ENCODE measurements at regions not wholly inside any gene's neighbourhood (a gene's known extent, or its start where the extent isn't known, plus 50 kb on each side); places are given as distances from the start of the nearest gene placed in this dataset.
"Not testable (repeated sequence)": the region's sequence is repeated elsewhere in the genome, so short reads cannot be mapped to it uniquely, and the experiment has no call there.

GRCh38 chr12:126248871-126249403 is 1183.7 kb downstream of the AACS start:
- DNase-seq (ENCODE audit: low spot score in 2 of 2), result no peak
- H3K4me1 Mint-ChIP-seq, result no peaks in the 10 kb centered on the region
- no peaks in the 10 kb centered on the region for H3K36me3 Mint-ChIP-seq (ENCODE audit: insufficient read depth)
- no peak for ATAC-seq (replicated peaks; ENCODE audit: extremely low read depth, poor library complexity, severe bottlenecking)
- no peak overlapping the region for H3K27ac Mint-ChIP-seq (ENCODE audit: low read depth)
- peaks cover 5% of the 10 kb centered on the region for H3K9me3 Mint-ChIP-seq
- no peak overlapping the region for H3K4me3 Mint-ChIP-seq
- H3K27me3 Mint-ChIP-seq, result no peaks in the 10 kb centered on the region

DNA sequence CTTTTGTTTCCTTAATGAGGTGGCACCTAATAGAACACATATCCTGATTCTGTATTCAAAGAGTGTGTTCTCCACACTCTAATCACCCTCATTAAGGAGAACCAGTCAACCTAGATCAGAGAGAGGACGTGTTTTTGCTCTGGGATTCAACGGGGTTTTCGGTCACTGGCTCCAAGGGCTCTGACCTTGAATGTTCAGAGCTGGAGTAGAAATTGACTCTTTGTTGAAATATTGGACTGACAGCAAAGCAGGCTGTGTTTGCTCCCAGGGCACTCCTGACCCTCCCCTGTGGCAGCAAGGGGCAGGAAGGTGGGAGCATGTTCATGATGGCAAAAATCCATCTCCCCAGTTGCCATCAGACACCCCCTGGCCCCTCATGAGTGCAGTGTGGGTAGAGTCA is 1193.0 kb downstream of the AACS start:
- no peak for DNase-seq (ENCODE audit: low spot score in 2 of 2)
- no peaks in the 10 kb centered on the region for H3K4me1 Mint-ChIP-seq
- no peaks in the 10 kb centered on the region for H3K36me3 Mint-ChIP-seq (ENCODE audit: insufficient read depth)
- no peak overlapping the region for H3K27ac Mint-ChIP-seq (ENCODE audit: low read depth)
- no peaks in the 10 kb centered on the region for H3K27me3 Mint-ChIP-seq
- ATAC-seq (replicated peaks; ENCODE audit: extremely low read depth, poor library complexity, severe bottlenecking), result no peak
- H3K4me3 Mint-ChIP-seq, result no peak overlapping the region
- no peaks in the 10 kb centered on the region for H3K9me3 Mint-ChIP-seq

DNA sequence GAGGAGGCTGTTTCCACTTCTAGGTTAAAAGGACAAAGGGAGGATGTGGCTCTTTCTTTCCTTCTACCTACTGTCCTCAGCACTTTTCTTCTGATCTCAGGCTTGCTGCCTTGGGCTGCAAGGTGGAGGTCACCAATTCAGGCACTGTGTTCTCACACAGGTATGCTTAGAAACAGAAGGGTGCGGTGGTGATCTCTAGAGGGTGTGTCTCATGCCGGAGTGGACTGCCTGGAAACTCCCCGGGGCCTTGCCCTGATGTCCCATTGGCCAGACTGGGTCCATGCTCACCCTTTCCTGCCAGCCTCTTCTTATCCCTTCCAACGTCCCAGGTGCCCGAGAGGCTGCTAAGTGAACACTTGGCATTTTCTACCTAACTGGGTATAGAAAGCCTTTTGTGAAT is 1197.6 kb downstream of the AACS start:
- peaks cover 6% of the 10 kb centered on the region for H3K9me3 Mint-ChIP-seq
- no peak overlapping the region for H3K4me3 Mint-ChIP-seq
- no peaks in the 10 kb centered on the region for H3K4me1 Mint-ChIP-seq
- H3K27me3 Mint-ChIP-seq, result no peaks in the 10 kb centered on the region
- DNase-seq (ENCODE audit: low spot score in 2 of 2) (no peak), ATAC-seq (replicated peaks; ENCODE audit: extremely low read depth, poor library complexity, severe bottlenecking) (no peak)
- H3K36me3 Mint-ChIP-seq (ENCODE audit: insufficient read depth), result no peaks in the 10 kb centered on the region
- no peak overlapping the region for H3K27ac Mint-ChIP-seq (ENCODE audit: low read depth)

DNA sequence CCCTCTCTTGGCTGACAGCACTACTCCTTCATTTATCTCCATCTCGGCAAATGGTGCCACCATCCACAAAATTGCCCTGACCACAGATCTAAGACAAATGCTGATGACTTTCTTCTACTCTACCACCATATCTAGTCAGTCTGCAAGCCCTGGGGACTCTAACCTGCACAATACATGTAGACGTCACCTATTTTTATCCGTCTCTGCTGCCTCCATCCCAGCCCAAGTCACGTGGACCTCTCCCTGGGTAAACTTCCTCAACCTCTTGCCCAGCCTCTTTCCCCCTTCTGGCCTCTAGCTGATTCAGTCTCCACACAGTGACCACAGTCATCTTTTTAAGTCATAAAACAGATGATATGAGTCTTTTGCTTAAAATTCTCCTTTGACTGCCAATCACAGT is 1203.0 kb downstream of the AACS start:
- Mint-ChIP-seq H3K27ac (ENCODE audit: low read depth) (no peak overlapping the region), H3K36me3 (ENCODE audit: insufficient read depth) (no peaks in the 10 kb centered on the region), H3K27me3 (no peaks in the 10 kb centered on the region), H3K4me1 (no peaks in the 10 kb centered on the region), H3K4me3 (no peak overlapping the region), H3K9me3 (peaks cover 14% of the 10 kb centered on the region)
- ATAC-seq (replicated peaks; ENCODE audit: extremely low read depth, poor library complexity, severe bottlenecking) (no peak), DNase-seq (ENCODE audit: low spot score in 2 of 2) (no peak)

GRCh38 chr12:126271159-126271558 is 1205.9 kb downstream of the AACS start:
- no peaks in the 10 kb centered on the region for H3K27me3 Mint-ChIP-seq
- peaks cover 17% of the 10 kb centered on the region for H3K9me3 Mint-ChIP-seq
- H3K4me3 Mint-ChIP-seq, result no peak overlapping the region
- ATAC-seq (replicated peaks; ENCODE audit: extremely low read depth, poor library complexity, severe bottlenecking), result no peak
- H3K36me3 Mint-ChIP-seq (ENCODE audit: insufficient read depth), result no peaks in the 10 kb centered on the region
- DNase-seq (ENCODE audit: low spot score in 2 of 2), result no peak
- H3K27ac Mint-ChIP-seq (ENCODE audit: low read depth), result no peak overlapping the region
- no peaks in the 10 kb centered on the region for H3K4me1 Mint-ChIP-seq

- H3K27ac Mint-ChIP-seq (ENCODE audit: low read depth), result no peak overlapping the region
- no peaks in the 10 kb centered on the region for H3K4me1 Mint-ChIP-seq
- H3K36me3 Mint-ChIP-seq (ENCODE audit: insufficient read depth), result no peaks in the 10 kb centered on the region
- ATAC-seq (replicated peaks; ENCODE audit: extremely low read depth, poor library complexity, severe bottlenecking) (no peak), DNase-seq (ENCODE audit: low spot score in 2 of 2) (no peak)
- peaks cover 21% of the 10 kb centered on the region for H3K9me3 Mint-ChIP-seq
- no peak overlapping the region for H3K4me3 Mint-ChIP-seq
- H3K27me3 Mint-ChIP-seq, result no peaks in the 10 kb centered on the region
Measured at GRCh38 chr12:126282691-126283090, 1217.5 kb downstream of the AACS start.

DNA sequence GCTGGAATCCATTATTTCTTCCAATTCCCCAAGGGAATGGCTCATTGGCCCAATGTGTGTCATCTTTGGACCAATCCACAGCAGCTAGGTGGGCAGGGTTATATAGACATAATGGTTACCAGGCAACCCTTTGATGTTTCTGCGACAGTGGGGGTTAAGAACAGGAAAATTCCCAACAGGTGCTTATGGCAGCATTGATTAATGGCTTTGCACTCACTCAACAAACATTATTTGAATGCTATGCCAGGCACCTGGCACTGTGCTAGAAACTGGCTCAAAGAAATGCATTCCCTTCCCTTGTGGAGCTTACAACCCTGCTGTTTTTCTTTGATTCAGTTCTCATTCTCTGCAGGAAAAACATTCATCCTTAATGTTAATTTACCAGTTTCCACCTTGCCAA is 1221.0 kb downstream of the AACS start:
- Mint-ChIP-seq H3K27me3 (no peaks in the 10 kb centered on the region), H3K9me3 (peaks cover 10% of the 10 kb centered on the region), H3K4me3 (no peak overlapping the region), H3K27ac (ENCODE audit: low read depth) (no peak overlapping the region), H3K36me3 (ENCODE audit: insufficient read depth) (no peaks in the 10 kb centered on the region), H3K4me1 (no peaks in the 10 kb centered on the region)
- DNase-seq (ENCODE audit: low spot score in 2 of 2) (no peak), ATAC-seq (replicated peaks; ENCODE audit: extremely low read depth, poor library complexity, severe bottlenecking) (no peak)

- peaks cover 12% of the 10 kb centered on the region for H3K9me3 Mint-ChIP-seq
- H3K4me1 Mint-ChIP-seq, result no peaks in the 10 kb centered on the region
- no peak overlapping the region for H3K27ac Mint-ChIP-seq (ENCODE audit: low read depth)
- H3K36me3 Mint-ChIP-seq (ENCODE audit: insufficient read depth), result no peaks in the 10 kb centered on the region
- ATAC-seq (replicated peaks; ENCODE audit: extremely low read depth, poor library complexity, severe bottlenecking) (no peak), DNase-seq (ENCODE audit: low spot score in 2 of 2) (no peak)
- H3K27me3 Mint-ChIP-seq, result no peaks in the 10 kb centered on the region
- no peak overlapping the region for H3K4me3 Mint-ChIP-seq
Measured at GRCh38 chr12:126290456-126290855, 1225.2 kb downstream of the AACS start.

DNA sequence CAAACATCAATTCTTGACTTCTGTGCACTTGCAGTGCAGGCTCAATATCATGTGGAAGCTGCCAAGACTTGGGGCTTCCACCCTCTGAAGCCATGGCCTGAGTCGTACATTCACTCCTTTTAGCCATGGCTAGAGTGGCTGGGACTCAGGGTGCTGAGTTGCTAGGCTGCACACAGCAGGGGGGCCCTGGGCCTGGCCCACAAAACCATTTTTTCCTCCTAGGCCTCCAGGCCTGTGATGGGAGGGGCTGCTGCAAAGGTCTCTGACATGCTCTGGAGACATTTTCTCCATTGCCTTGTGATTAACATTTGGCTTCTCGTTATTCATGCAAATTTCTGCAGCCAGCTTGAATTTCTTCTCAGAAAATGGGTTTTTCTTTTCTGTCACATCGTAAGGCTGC is 1226.8 kb downstream of the AACS start:
- not testable (repeated sequence) for H3K4me3 Mint-ChIP-seq; H3K4me1 Mint-ChIP-seq; DNase-seq (ENCODE audit: low spot score in 2 of 2); H3K27me3 Mint-ChIP-seq; H3K27ac Mint-ChIP-seq (ENCODE audit: low read depth); ATAC-seq (replicated peaks; ENCODE audit: extremely low read depth, poor library complexity, severe bottlenecking); H3K36me3 Mint-ChIP-seq (ENCODE audit: insufficient read depth)
- peaks cover 11% of the 10 kb centered on the region for H3K9me3 Mint-ChIP-seq

DNA sequence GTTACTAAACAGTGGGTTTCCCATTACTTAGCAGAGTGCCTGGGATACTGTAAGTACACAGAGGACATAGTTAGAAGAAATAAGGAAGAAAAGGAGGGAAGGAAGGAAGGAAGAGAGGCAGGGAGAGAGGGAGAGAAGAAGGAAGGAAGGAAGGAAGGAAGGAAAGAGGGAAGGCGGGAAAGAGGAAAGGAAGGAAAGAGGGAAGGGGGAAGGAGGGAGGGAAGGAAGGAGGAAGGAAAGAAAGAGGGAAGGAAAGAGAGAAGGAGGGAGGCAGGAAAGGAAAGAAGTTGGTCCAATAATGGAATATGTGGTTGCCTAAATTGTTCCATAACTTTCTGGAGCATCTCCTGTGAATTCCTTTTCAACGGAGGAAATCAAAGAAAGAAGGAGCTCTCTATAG is 1230.4 kb downstream of the AACS start:
- Mint-ChIP-seq H3K27me3 (no peaks in the 10 kb centered on the region), H3K4me1 (no peaks in the 10 kb centered on the region), H3K27ac (ENCODE audit: low read depth) (no peak overlapping the region), H3K4me3 (no peak overlapping the region), H3K9me3 (peaks cover 11% of the 10 kb centered on the region), H3K36me3 (ENCODE audit: insufficient read depth) (peaks cover 2% of the 10 kb centered on the region)
- ATAC-seq (replicated peaks; ENCODE audit: extremely low read depth, poor library complexity, severe bottlenecking), result no peak
- no peak for DNase-seq (ENCODE audit: low spot score in 2 of 2)

DNA sequence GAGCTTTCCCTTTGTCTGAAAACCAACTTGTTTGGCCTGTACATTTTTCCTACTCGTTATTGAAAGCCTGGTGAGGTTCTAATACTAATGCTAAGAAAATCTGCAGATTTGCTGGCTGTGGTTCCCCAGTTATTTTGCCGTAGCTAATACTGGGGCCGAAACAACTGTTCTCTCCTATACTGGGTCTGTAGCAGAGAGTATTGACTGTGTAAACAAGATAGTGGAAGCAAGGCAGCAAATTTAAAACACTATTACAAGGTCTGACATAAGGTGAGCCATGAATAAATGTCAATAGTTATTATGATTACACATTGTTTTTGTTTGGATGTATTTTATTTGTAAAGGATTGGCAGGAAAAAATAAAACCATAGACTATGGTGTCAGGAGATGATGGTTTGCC is 1244.0 kb downstream of the AACS start:
- no peaks in the 10 kb centered on the region for H3K36me3 Mint-ChIP-seq (ENCODE audit: insufficient read depth)

DNA sequence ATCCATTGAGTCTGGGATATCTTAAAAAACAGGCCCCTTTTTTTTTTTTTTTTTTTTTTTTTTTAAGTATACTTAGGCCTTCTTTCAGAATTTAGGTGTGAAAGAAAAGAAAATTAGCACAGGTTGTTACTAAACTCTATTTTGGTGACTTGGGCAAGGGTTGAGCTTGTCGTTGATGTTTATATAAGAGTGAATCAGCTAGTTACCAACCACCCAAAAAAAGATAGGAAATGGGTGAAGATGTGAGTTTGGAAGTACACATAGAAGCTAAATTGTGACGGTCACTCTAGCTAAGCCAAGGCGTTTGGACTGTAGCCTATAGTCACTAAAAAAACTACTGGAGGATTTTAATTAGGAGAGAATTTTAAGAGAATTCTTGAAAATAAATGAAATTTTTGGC is 1247.2 kb downstream of the AACS start:
- Mint-ChIP-seq H3K4me1 (no peaks in the 10 kb centered on the region), H3K27ac (ENCODE audit: low read depth) (no peak overlapping the region), H3K9me3 (peaks cover 14% of the 10 kb centered on the region)

More for the DNA sequence above, 1244.0 kb downstream of the AACS start:
- DNase-seq (ENCODE audit: low spot score in 2 of 2), result no peak
- no peaks in the 10 kb centered on the region for H3K4me1 Mint-ChIP-seq
- H3K27me3 Mint-ChIP-seq, result no peaks in the 10 kb centered on the region
- no peak overlapping the region for H3K27ac Mint-ChIP-seq (ENCODE audit: low read depth)
- no peak overlapping the region for H3K4me3 Mint-ChIP-seq
- ATAC-seq (replicated peaks; ENCODE audit: extremely low read depth, poor library complexity, severe bottlenecking), result no peak
- peaks cover 9% of the 10 kb centered on the region for H3K9me3 Mint-ChIP-seq

DNA sequence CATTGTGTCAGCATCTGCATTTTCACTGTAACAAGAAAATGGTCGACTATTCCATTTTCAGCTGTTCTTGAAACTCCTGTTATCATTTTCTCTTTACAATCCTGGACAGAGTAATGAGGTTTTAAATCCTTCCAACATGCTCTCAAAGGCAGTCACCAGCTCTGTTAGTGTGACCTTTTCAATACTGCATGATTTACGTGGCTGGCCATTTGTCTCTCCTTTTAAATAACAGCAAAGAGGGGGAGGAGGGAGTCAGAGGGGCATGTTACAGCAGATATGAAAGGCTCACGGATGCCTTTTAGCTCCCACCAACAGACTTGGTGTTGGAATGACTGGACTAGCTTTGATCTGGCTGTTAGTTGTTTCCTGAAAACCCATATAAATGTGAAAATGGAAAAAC is 1251.2 kb downstream of the AACS start:
- H3K9me3 Mint-ChIP-seq, result peaks cover 5% of the 10 kb centered on the region
- no peaks in the 10 kb centered on the region for H3K27me3 Mint-ChIP-seq
- DNase-seq (ENCODE audit: low spot score in 2 of 2) (no peak), ATAC-seq (replicated peaks; ENCODE audit: extremely low read depth, poor library complexity, severe bottlenecking) (no peak)
- no peak overlapping the region for H3K4me3 Mint-ChIP-seq
- no peaks in the 10 kb centered on the region for H3K4me1 Mint-ChIP-seq
- H3K36me3 Mint-ChIP-seq (ENCODE audit: insufficient read depth), result no peaks in the 10 kb centered on the region
- no peak overlapping the region for H3K27ac Mint-ChIP-seq (ENCODE audit: low read depth)

More for the DNA sequence above, 1247.2 kb downstream of the AACS start:
- no peak for DNase-seq (ENCODE audit: low spot score in 2 of 2)
- no peak for ATAC-seq (replicated peaks; ENCODE audit: extremely low read depth, poor library complexity, severe bottlenecking)
- Mint-ChIP-seq H3K27me3 (no peaks in the 10 kb centered on the region), H3K4me3 (no peak overlapping the region), H3K36me3 (ENCODE audit: insufficient read depth) (no peaks in the 10 kb centered on the region)
